ENCODE measurements at regions not wholly inside any gene's neighbourhood (a gene's known extent, or its start where the extent isn't known, plus 50 kb on each side); places are given as distances from the start of the nearest gene placed in this dataset.

DNA sequence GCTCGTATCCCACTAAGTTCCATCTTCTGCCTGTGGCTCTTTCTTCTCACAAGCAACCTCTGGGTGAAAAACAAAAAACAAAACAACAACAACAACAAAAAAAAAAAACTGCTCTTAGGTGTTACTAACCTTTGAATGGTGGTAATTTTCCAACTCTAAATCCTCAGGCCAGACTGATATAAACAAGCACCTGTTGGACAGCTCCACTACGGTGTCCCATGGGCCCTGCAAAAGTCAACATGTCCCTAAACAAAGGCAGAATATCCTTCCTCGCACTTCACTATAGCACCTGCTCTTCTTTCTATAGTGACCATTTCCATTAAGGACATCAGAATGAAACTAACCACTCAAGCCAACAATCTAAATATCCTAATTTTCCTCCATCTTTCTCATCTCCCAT is 54.6 kb upstream of the PARM1 start:
- no peak for TF ChIP-seq ZBTB7A (IDR thresholded peaks at IDR 0.05; ENCODE audit: low read depth)
- no peak for TF ChIP-seq EGR1 (IDR thresholded peaks at IDR 0.05)
- TF ChIP-seq FOXM1 (IDR thresholded peaks at IDR 0.05; ENCODE audit: borderline replicate concordance, low read depth): no peak
- TF ChIP-seq, protein P1, sequence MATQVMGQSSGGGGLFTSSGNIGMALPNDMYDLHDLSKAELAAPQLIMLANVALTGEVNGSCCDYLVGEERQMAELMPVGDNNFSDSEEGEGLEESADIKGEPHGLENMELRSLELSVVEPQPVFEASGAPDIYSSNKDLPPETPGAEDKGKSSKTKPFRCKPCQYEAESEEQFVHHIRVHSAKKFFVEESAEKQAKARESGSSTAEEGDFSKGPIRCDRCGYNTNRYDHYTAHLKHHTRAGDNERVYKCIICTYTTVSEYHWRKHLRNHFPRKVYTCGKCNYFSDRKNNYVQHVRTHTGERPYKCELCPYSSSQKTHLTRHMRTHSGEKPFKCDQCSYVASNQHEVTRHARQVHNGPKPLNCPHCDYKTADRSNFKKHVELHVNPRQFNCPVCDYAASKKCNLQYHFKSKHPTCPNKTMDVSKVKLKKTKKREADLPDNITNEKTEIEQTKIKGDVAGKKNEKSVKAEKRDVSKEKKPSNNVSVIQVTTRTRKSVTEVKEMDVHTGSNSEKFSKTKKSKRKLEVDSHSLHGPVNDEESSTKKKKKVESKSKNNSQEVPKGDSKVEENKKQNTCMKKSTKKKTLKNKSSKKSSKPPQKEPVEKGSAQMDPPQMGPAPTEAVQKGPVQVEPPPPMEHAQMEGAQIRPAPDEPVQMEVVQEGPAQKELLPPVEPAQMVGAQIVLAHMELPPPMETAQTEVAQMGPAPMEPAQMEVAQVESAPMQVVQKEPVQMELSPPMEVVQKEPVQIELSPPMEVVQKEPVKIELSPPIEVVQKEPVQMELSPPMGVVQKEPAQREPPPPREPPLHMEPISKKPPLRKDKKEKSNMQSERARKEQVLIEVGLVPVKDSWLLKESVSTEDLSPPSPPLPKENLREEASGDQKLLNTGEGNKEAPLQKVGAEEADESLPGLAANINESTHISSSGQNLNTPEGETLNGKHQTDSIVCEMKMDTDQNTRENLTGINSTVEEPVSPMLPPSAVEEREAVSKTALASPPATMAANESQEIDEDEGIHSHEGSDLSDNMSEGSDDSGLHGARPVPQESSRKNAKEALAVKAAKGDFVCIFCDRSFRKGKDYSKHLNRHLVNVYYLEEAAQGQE (IDR thresholded peaks at IDR 0.05; ENCODE audit: low read depth): peak; percentile 67
- no peak for TF ChIP-seq MAX (IDR thresholded peaks at IDR 0.05)
- no peak for TF ChIP-seq CEBPB (IDR thresholded peaks at IDR 0.05)
- no peak for TF ChIP-seq NFIC (IDR thresholded peaks at IDR 0.05)
- no peak for TF ChIP-seq RAD21 (IDR thresholded peaks at IDR 0.05; ENCODE audit: low read depth)

DNA sequence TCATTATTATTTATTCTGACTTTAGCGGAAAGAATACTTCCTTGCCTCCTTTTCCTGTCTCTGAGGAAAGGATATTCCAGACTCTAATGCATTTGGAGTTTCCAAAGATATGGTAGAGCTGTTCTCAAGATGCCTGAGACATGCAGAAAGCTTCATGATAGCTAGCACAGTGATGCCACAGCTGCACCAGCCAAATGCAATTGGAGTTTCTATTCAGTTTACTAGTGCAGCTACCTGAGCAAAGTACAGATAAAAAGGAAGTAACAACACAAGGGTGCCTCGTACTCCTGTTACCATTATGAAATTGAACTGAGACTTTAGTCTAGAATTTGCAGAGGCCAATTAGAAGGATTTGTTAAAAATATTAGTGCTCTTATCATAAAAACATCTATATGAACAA is 57.5 kb upstream of the PARM1 start:
- no peak for TF ChIP-seq RAD21 (IDR thresholded peaks at IDR 0.05; ENCODE audit: low read depth)

DNA sequence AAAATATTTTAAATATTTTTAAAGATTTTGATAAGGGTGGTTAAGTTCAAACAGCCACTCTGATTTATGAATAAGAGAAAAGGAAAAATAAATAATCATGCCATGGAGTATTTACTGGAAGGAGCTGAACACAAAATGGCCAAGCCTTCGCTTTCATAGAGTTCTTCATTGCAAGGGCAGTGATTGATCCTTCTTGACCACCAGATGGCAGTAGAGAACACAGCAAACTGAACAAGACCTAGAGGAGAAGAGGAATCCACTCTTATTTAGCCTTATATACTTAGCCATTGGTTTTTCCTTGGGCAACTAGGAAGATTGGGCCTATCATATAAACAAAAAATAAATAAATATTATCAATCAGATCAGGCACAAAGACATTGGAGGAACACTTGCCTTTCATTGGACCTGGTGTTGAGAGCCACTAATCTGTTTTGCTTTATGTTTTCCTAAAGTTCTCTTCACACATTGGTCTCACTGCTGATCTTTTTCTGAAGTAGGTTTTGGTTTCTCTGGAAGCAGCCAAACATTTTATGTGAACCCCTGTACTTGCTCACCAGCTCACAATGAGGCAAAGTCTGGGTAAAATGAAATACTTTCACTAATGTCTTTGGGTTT is 58.1 kb upstream of the PARM1 start:
- peak; percentile 67 for TF ChIP-seq RAD21 (IDR thresholded peaks at IDR 0.05; ENCODE audit: low read depth)
- no peak for TF ChIP-seq FOXM1 (IDR thresholded peaks at IDR 0.05; ENCODE audit: borderline replicate concordance, low read depth)
- TF ChIP-seq YY1 (IDR thresholded peaks at IDR 0.05; ENCODE audit: low read depth): no peak
- no peak for TF ChIP-seq TAF1 (IDR thresholded peaks at IDR 0.05; ENCODE audit: low read depth)

- TF ChIP-seq TCF12 (IDR thresholded peaks at IDR 0.05; ENCODE audit: low read depth) (no peak), YY1 (IDR thresholded peaks at IDR 0.05; ENCODE audit: low read depth) (no peak), RAD21 (IDR thresholded peaks at IDR 0.05; ENCODE audit: low read depth) (no peak), TAF1 (IDR thresholded peaks at IDR 0.05; ENCODE audit: low read depth) (no peak), CREB1 (IDR thresholded peaks at IDR 0.05; ENCODE audit: low read depth) (no peak), EP300 (IDR thresholded peaks at IDR 0.05; ENCODE audit: borderline replicate concordance) (no peak), EGR1 (IDR thresholded peaks at IDR 0.05) (no peak), CEBPB (IDR thresholded peaks at IDR 0.05) (no peak), TEAD4 (IDR thresholded peaks at IDR 0.05) (no peak), ZBTB7A (IDR thresholded peaks at IDR 0.05; ENCODE audit: low read depth) (no peak), MAX (IDR thresholded peaks at IDR 0.05) (no peak), NFIC (IDR thresholded peaks at IDR 0.05) (no peak)
- TF ChIP-seq, protein P1 (IDR thresholded peaks at IDR 0.05; ENCODE audit: low read depth): no peak
- TF ChIP-seq, protein P2, sequence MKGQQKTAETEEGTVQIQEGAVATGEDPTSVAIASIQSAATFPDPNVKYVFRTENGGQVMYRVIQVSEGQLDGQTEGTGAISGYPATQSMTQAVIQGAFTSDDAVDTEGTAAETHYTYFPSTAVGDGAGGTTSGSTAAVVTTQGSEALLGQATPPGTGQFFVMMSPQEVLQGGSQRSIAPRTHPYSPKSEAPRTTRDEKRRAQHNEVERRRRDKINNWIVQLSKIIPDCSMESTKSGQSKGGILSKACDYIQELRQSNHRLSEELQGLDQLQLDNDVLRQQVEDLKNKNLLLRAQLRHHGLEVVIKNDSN (IDR thresholded peaks at IDR 0.05): no peak
These were observed 59.2 kb upstream of the PARM1 start for GRCh38 chr4:74873545-74874301.

DNA sequence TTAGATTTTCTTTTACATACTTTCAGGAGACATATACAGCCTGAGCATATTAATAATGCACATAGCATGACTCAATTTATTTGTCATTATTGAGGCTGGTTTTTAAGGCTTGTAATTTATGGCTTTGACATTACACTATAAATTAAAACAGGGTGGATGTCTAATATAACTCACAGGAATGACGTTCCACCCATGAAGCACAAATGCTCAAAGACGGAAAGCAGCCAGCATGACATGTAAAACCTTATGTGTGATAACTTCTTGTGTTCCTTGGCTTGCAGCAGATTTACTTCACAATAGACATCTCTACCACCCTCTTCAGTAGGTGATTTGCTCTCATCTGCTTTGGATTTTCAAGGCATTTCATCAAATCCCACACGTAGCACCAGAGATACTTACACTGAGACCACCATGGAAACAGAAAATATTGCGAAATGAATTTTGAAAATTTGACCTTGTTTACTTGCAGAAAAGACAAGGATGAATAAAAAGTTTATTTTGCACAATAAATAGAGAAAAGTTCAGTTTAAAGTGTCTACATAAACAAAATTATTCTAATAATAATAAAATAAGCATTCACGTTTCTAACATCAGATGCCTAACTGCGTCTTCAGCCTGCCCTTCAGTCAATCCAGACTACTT is 64.7 kb upstream of the BTC start:
- TF ChIP-seq RAD21 (IDR thresholded peaks at IDR 0.05; ENCODE audit: low read depth): no peak
- no peak for TF ChIP-seq ZBTB7A (IDR thresholded peaks at IDR 0.05; ENCODE audit: low read depth)
- no peak for TF ChIP-seq NFIC (IDR thresholded peaks at IDR 0.05)
- no peak for TF ChIP-seq TCF12 (IDR thresholded peaks at IDR 0.05; ENCODE audit: low read depth)
- TF ChIP-seq MAX (IDR thresholded peaks at IDR 0.05): no peak
- no peak for TF ChIP-seq FOXM1 (IDR thresholded peaks at IDR 0.05; ENCODE audit: borderline replicate concordance, low read depth)
- TF ChIP-seq TEAD4 (IDR thresholded peaks at IDR 0.05): no peak
- no peak for TF ChIP-seq YY1 (IDR thresholded peaks at IDR 0.05; ENCODE audit: low read depth)
- no peak for TF ChIP-seq EP300 (IDR thresholded peaks at IDR 0.05; ENCODE audit: borderline replicate concordance)

DNA sequence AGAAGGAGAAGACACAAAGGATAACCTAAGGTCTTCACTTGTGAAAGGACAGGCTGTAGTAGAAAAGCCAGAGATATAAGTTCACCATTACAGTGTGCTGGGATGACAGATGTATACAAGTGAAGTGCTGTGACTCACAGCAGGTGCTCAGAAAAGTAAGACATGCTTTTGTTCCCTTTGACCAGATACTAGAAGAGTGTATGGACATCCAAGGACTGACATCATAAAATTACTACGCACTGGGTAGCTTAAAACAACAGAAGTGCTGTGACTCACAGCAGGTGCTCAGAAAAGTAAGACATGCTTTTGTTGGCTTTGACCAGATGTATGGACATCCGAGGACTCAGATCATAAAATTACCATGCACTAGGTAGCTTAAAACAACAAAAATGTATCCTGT is 61.6 kb upstream of the BTC start:
- TF ChIP-seq EGR1 (IDR thresholded peaks at IDR 0.05): no peak
- no peak for TF ChIP-seq ZBTB7A (IDR thresholded peaks at IDR 0.05; ENCODE audit: low read depth)
- no peak for TF ChIP-seq CREB1 (IDR thresholded peaks at IDR 0.05; ENCODE audit: low read depth)
- no peak for TF ChIP-seq CEBPB (IDR thresholded peaks at IDR 0.05)
- TF ChIP-seq EP300 (IDR thresholded peaks at IDR 0.05; ENCODE audit: borderline replicate concordance): no peak
- TF ChIP-seq TAF1 (IDR thresholded peaks at IDR 0.05; ENCODE audit: low read depth): no peak
- TF ChIP-seq TCF12 (IDR thresholded peaks at IDR 0.05; ENCODE audit: low read depth): no peak
- no peak for TF ChIP-seq RAD21 (IDR thresholded peaks at IDR 0.05; ENCODE audit: low read depth)
- TF ChIP-seq, protein P1 (IDR thresholded peaks at IDR 0.05; ENCODE audit: low read depth): no peak
- no peak for TF ChIP-seq NFIC (IDR thresholded peaks at IDR 0.05)
- TF ChIP-seq, protein P2 (IDR thresholded peaks at IDR 0.05): no peak
- TF ChIP-seq YY1 (IDR thresholded peaks at IDR 0.05; ENCODE audit: low read depth): no peak
- no peak for TF ChIP-seq MAX (IDR thresholded peaks at IDR 0.05)
- no peak for TF ChIP-seq FOXM1 (IDR thresholded peaks at IDR 0.05; ENCODE audit: borderline replicate concordance, low read depth)

All from Ishikawa (cell line).